MM.1S (cell line): ENCODE measurements at regions not wholly inside any gene's neighbourhood (a gene's known extent, or its start where the extent isn't known, plus 50 kb on each side); places are given as distances from the start of the nearest gene placed in this dataset.

Experiments used
- DNase-seq: peaks from one replicate; pipeline ENCODE4 v3.0.0-alpha.2; 2015
- H2AFZ ChIP-seq: fragments of 300-600 bp; sonication (generic); 2 replicates; pipeline ENCODE4 v1.6.0; 2016; ENCODE audit warnings: antibody characterized with exemption, low read length
- H3F3A ChIP-seq: fragments of 300-600 bp; sonication (generic); 2 replicates; pipeline ENCODE4 v1.6.1; 2016; ENCODE audit warnings: mild to moderate bottlenecking, antibody characterized with exemption, low read length, moderate library complexity, mixed read lengths; ENCODE audit not compliant: insufficient read depth
- H3K27ac ChIP-seq: fragments of 300-600 bp; sonication (generic); 2 replicates; pipeline ENCODE4 v1.5.1; 2016; ENCODE audit warnings: mild to moderate bottlenecking, low read length
- H3K27me3 ChIP-seq: fragments of 300-600 bp; sonication (generic); replicated peaks from 2 replicates; pipeline ENCODE4 v1.6.0; 2016; ENCODE audit warnings: low read length; ENCODE audit not compliant: insufficient read depth
- H3K36me3 ChIP-seq: fragments of 300-600 bp; sonication (generic); replicated peaks from 2 replicates; pipeline ENCODE4 v1.6.1; 2016; ENCODE audit warnings: mild to moderate bottlenecking, low read length, mixed read lengths; ENCODE audit not compliant: insufficient read depth
- H3K4me1 ChIP-seq: fragments of 300-600 bp; sonication (generic); 2 replicates; pipeline ENCODE4 v1.6.1; 2016; ENCODE audit warnings: low read length, mixed read lengths
- H3K4me2 ChIP-seq: fragments of 300-600 bp; sonication (generic); 2 replicates; pipeline ENCODE4 v1.6.0; 2016; ENCODE audit warnings: low read depth, low read length
- H3K4me3 ChIP-seq: fragments of 300-600 bp; sonication (generic); 2 replicates; pipeline ENCODE4 v1.5.1; 2016; ENCODE audit warnings: low read length, mixed read lengths
- H3K79me2 ChIP-seq: fragments of 300-600 bp; sonication (generic); 2 replicates; pipeline ENCODE4 v1.6.1; 2016; ENCODE audit warnings: mixed run types, low read length, mixed read lengths
- H3K9ac ChIP-seq: fragments of 300-600 bp; sonication (generic); 2 replicates; pipeline ENCODE4 v1.6.1; 2016; ENCODE audit warnings: low read length, mixed read lengths
- H3K9me2 ChIP-seq: fragments of 300-600 bp; sonication (generic); replicated peaks from 2 replicates; pipeline ENCODE4 v1.6.1; 2016; ENCODE audit warnings: mild to moderate bottlenecking, low read length, mixed read lengths; ENCODE audit not compliant: insufficient read depth
- H3K9me3 ChIP-seq: fragments of 300-600 bp; sonication (generic); replicated peaks from 2 replicates; pipeline ENCODE4 v1.6.1; 2016; ENCODE audit warnings: mild to moderate bottlenecking, low read length, mixed read lengths; ENCODE audit not compliant: insufficient read depth
- H4K20me1 ChIP-seq: fragments of 300-600 bp; sonication (generic); 2 replicates; pipeline ENCODE4 v1.6.1; 2016; ENCODE audit warnings: mild to moderate bottlenecking, low read length, moderate library complexity, mixed read lengths; ENCODE audit not compliant: insufficient read depth
- CTCF ChIP-seq: fragments of 300-600 bp; sonication (generic); IDR thresholded peaks from 2 replicates; pipeline ENCODE4 v1.5.1; 2016; ENCODE audit warnings: antibody characterized with exemption, low read length, mixed read lengths
- EZH2 ChIP-seq: fragments of 300-600 bp; sonication (generic); optimal IDR thresholded peaks from 2 replicates; pipeline ENCODE3; 2017; ENCODE audit warnings: low read depth, mild to moderate bottlenecking, antibody characterized with exemption, low read length, mixed read lengths
- EZH2phosphoT487 ChIP-seq: fragments of 300-600 bp; sonication (generic); IDR thresholded peaks from 2 replicates; pipeline ENCODE4 v1.6.1; 2018; ENCODE audit warnings: antibody characterized with exemption, low read length

GRCh38 chr3:4225005-4225471 is 78.1 kb upstream of the SETMAR start:
- no peaks in the 10 kb centered on the region for H4K20me1 ChIP-seq
- H3K79me2 ChIP-seq: no peaks in the 10 kb centered on the region
- H3F3A ChIP-seq: no peaks in the 10 kb centered on the region
- no peak overlapping the region for H3K27ac ChIP-seq
- no peak for DNase-seq
- no peak overlapping the region for H3K4me3 ChIP-seq
- H3K36me3 ChIP-seq: no peaks in the 10 kb centered on the region
- H3K9me2 ChIP-seq: no peaks in the 10 kb centered on the region
- no peaks in the 10 kb centered on the region for H3K4me1 ChIP-seq
- H3K9me3 ChIP-seq: no peaks in the 10 kb centered on the region
- H3K27me3 ChIP-seq: no peaks in the 10 kb centered on the region
- no peak overlapping the region for H2AFZ ChIP-seq
- TF ChIP-seq EZH2phosphoT487 (no peak), CTCF (no peak), EZH2 (no peak)
- no peak overlapping the region for H3K9ac ChIP-seq
- no peak overlapping the region for H3K4me2 ChIP-seq

- no peaks in the 10 kb centered on the region for H3K79me2 ChIP-seq
- no peaks in the 10 kb centered on the region for H3K36me3 ChIP-seq
- H4K20me1 ChIP-seq: no peaks in the 10 kb centered on the region
- 0 out of 2 replicates have a peak, but pooled peaks cover 7% of the 10 kb centered on the region for H3K4me1 ChIP-seq
- H3K27ac ChIP-seq: no peak overlapping the region
- no peak overlapping the region for H2AFZ ChIP-seq
- H3F3A ChIP-seq: no peaks in the 10 kb centered on the region
- no peak overlapping the region for H3K4me2 ChIP-seq
- DNase-seq: no peak
- no peak overlapping the region for H3K4me3 ChIP-seq
- H3K9me3 ChIP-seq: no peaks in the 10 kb centered on the region
- TF ChIP-seq EZH2 (no peak), EZH2phosphoT487 (no peak), CTCF (no peak)
- H3K9ac ChIP-seq: no peak overlapping the region
- H3K9me2 ChIP-seq: no peaks in the 10 kb centered on the region
- no peaks in the 10 kb centered on the region for H3K27me3 ChIP-seq
Observed at GRCh38 chr3:4228295-4228694, 74.9 kb upstream of the SETMAR start.

GRCh38 chr3:4231041-4231440 is 72.1 kb upstream of the SETMAR start:
- H3K36me3 ChIP-seq: no peaks in the 10 kb centered on the region
- H3F3A ChIP-seq: no peaks in the 10 kb centered on the region; the same call in 1 of the 2 replicates
- TF ChIP-seq EZH2phosphoT487 (no peak), EZH2 (no peak), CTCF (no peak)
- no peak for DNase-seq
- no peak overlapping the region for H3K9ac ChIP-seq
- no peaks in the 10 kb centered on the region for H3K9me2 ChIP-seq
- no peaks in the 10 kb centered on the region for H3K79me2 ChIP-seq
- H3K4me2 ChIP-seq: no peak overlapping the region
- no peak overlapping the region for H3K27ac ChIP-seq
- H3K4me1 ChIP-seq: peaks cover 23% of the 10 kb centered on the region
- no peaks in the 10 kb centered on the region for H4K20me1 ChIP-seq
- no peak overlapping the region for H2AFZ ChIP-seq
- no peaks in the 10 kb centered on the region for H3K27me3 ChIP-seq
- no peaks in the 10 kb centered on the region for H3K9me3 ChIP-seq
- H3K4me3 ChIP-seq: no peak overlapping the region
